K562 (cell line): ENCODE measurements at regions not wholly inside any gene's neighbourhood (a gene's known extent, or its start where the extent isn't known, plus 50 kb on each side); places are given as distances from the start of the nearest gene placed in this dataset.

Experiments
- ATAC-seq: fragments of 200-7000 bp; cut with Tn5 transposase; 3 replicates; pipeline ENCODE4 v1.9.1; 2020; ENCODE audit warnings: moderate library complexity
- BruUV-seq: library from RNA; stranded (reverse); fragments of 400-500 nt; replicated peaks from 2 replicates; lab custom pipeline; 2021; lab: Mats Ljungman, UMichigan
- CTCF ChIA-PET: fragments of 300-600 bp; formaldehyde crosslinking; extraction: SDS; loops from one replicate; lab custom pipeline; 2021; ENCODE audit warnings: low intra/inter-chr PET ratio; lab: Yijun Ruan, JAX
- POLR2A ChIA-PET: fragments of 300-600, 350-650 bp; sonication (Branson Sonifier 250); formaldehyde crosslinking; extraction: SDS; loops from one replicate; lab custom pipeline; 2021; ENCODE audit warnings: antibody characterized with exemption, inconsistent platforms; lab: Yijun Ruan, JAX
- DNase-seq, 4 experiments: peaks; one replicate each; pipeline versions ENCODE4 v3.0.0 to v3.0.0-alpha.2; 2011 to 2018; ENCODE audit warnings: low spot score in 3 of 4, mixed read lengths in 3 of 4; ENCODE audit errors: extremely low read depth in 1 of 4
- FAIRE-seq: peaks from 2 replicates; lab custom pipeline; 2011; peaks lifted over from hg19 to GRCh38; lab: Jason Lieb, UNC
- H2AFZ ChIP-seq: 2 replicates; pipeline ENCODE4 v1.6.0; 2011; ENCODE audit warnings: low read depth, low read length, control low read depth, inconsistent platforms
- H3K27ac ChIP-seq: fragments of 200-600 bp; 3 replicates; pipeline ENCODE4 v1.8.0; 2011; ENCODE audit warnings: low read depth, mild to moderate bottlenecking, control low read depth, inconsistent platforms, low read length, moderate library complexity, mixed read lengths; ENCODE audit errors: extremely low read depth
- H3K27me3 ChIP-seq, 2 experiments: fragments of 300-600 bp in 1 of 2; 2 replicates in 1 of 2; 3 replicates in 1 of 2; pipeline versions ENCODE4 v1.6.0 to v1.8.0; 2011; ENCODE audit warnings: inconsistent platforms in 2 of 2, low read length in 2 of 2, mild to moderate bottlenecking in 1 of 2, mixed read lengths in 1 of 2, moderate library complexity in 1 of 2; ENCODE audit not compliant: control insufficient read depth in 2 of 2, insufficient read depth in 2 of 2
- H3K36me3 ChIP-seq: fragments of 300-600 bp; 3 replicates; pipeline ENCODE4 v1.8.0; 2011; ENCODE audit warnings: mild to moderate bottlenecking, low read length, inconsistent platforms; ENCODE audit not compliant: control insufficient read depth, insufficient read depth
- H3K4me1 ChIP-seq, 2 experiments: fragments of 200-600 bp in 1 of 2; replicated peaks in 1 of 2; 2 replicates in 1 of 2; 3 replicates in 1 of 2; pipeline versions ENCODE4 v1.5.1 to v1.8.0; 2011; ENCODE audit warnings: inconsistent platforms in 2 of 2, low read length in 2 of 2, mild to moderate bottlenecking in 1 of 2, mixed read lengths in 1 of 2, moderate library complexity in 1 of 2; ENCODE audit not compliant: control insufficient read depth in 2 of 2, insufficient read depth in 2 of 2
- H3K4me2 ChIP-seq: 2 replicates; pipeline ENCODE4 v1.6.1; 2011; ENCODE audit warnings: low read length, control low read depth, inconsistent platforms, mixed read lengths; ENCODE audit not compliant: insufficient read depth
- H3K4me3 ChIP-seq: fragments of 200-600 bp; sonication (generic), shearing (Covaris generic); 2 replicates; pipeline ENCODE4 v1.5.1; 2016; ENCODE audit warnings: control low read depth, inconsistent platforms
- H3K79me2 ChIP-seq: fragments of 200-600 bp; 3 replicates; pipeline ENCODE4 v1.8.0; 2011; ENCODE audit warnings: low read length, inconsistent platforms; ENCODE audit not compliant: control insufficient read depth, insufficient read depth
- H3K9ac ChIP-seq, 2 experiments: 2 replicates each; pipeline versions ENCODE4 v1.6.0 to v1.6.1; 2011; ENCODE audit warnings: low read depth in 2 of 2, low read length in 2 of 2, control low read depth in 1 of 2, inconsistent platforms in 1 of 2, mild to moderate bottlenecking in 1 of 2, mixed read lengths in 1 of 2; ENCODE audit not compliant: insufficient read depth in 1 of 2
- H3K9me1 ChIP-seq: one replicate; pipeline ENCODE4 v1.6.0; 2011; ENCODE audit warnings: inconsistent platforms, mild to moderate bottlenecking, low read length, moderate library complexity; ENCODE audit not compliant: control insufficient read depth, insufficient read depth
- H3K9me3 ChIP-seq: replicated peaks from 2 replicates; pipeline ENCODE4 v1.5.1; 2011; ENCODE audit warnings: low read depth, low read length, inconsistent platforms; ENCODE audit not compliant: control insufficient read depth, insufficient read depth
- H4K20me1 ChIP-seq: replicated peaks from 2 replicates; pipeline ENCODE4 v1.6.1; 2011; ENCODE audit warnings: low read length, inconsistent platforms, mixed read lengths; ENCODE audit not compliant: control insufficient read depth, insufficient read depth
- C11orf30 ChIP-seq: fragments of 450-650 bp; IDR thresholded peaks from 2 replicates; pipeline ENCODE4 v1.6.1; 2016; ENCODE audit warnings: low read depth, mild to moderate bottlenecking
- CAMTA2 ChIP-seq: fragments of 250-450 bp; sonication (Bioruptor Pico); conservative IDR thresholded peaks from 2 replicates; pipeline ENCODE4 v1.5.1; 2022
- CBX5 ChIP-seq: IDR thresholded peaks from 2 replicates; pipeline ENCODE4 v1.6.1; 2014; ENCODE audit warnings: low read depth, borderline replicate concordance
- CC2D1A ChIP-seq: fragments of 450-650 bp; IDR thresholded peaks from 2 replicates; pipeline ENCODE4 v1.6.1; 2017; ENCODE audit warnings: mild to moderate bottlenecking
- CCAR2 ChIP-seq: fragments of 200-400 bp; formaldehyde crosslinking; IDR thresholded peaks from 2 replicates; pipeline ENCODE4 v1.6.1; 2017; ENCODE audit warnings: mild to moderate bottlenecking, low read depth, low read length
- CEBPB ChIP-seq: fragments of 450-650 bp; IDR thresholded peaks from 2 replicates; pipeline ENCODE4 v1.6.1; 2016; ENCODE audit warnings: missing genetic modification characterization, missing compliant biosample characterization
- CREB3L1 ChIP-seq: fragments of 450-650 bp; IDR thresholded peaks from 2 replicates; pipeline ENCODE4 v1.6.1; 2014; ENCODE audit warnings: low read depth, mild to moderate bottlenecking, moderate library complexity, borderline replicate concordance
- HDAC1 ChIP-seq, 2 experiments: fragments of 450-650 bp; IDR thresholded peaks; 2 replicates each; pipeline ENCODE4 v1.6.1; 2016 to 2017; ENCODE audit warnings: inconsistent platforms in 1 of 2, mild to moderate bottlenecking in 1 of 2, moderate library complexity in 1 of 2
- HMG20A ChIP-seq: fragments of 450-650 bp; formaldehyde crosslinking; conservative IDR thresholded peaks from 2 replicates; pipeline ENCODE4 v1.4.0; 2020; ENCODE audit warnings: mild to moderate bottlenecking, mixed read lengths
- NCOA2 ChIP-seq, 2 experiments: fragments of 450-650 bp; IDR thresholded peaks; 2 replicates each; pipeline ENCODE4 v1.6.1; 2018; ENCODE audit warnings: mild to moderate bottlenecking in 2 of 2, moderate library complexity in 1 of 2; ENCODE audit not compliant: partially characterized antibody in 2 of 2
- STAT5B ChIP-seq: fragments of 250-450 bp; sonication (Bioruptor Pico); IDR thresholded peaks from 2 replicates; pipeline ENCODE4 v1.8.0; 2021; ENCODE audit warnings: mild to moderate bottlenecking, inconsistent platforms
- TAF15 ChIP-seq: fragments of 200-400 bp; formaldehyde crosslinking; IDR thresholded peaks from 2 replicates; pipeline ENCODE4 v1.6.1; 2017; ENCODE audit warnings: mild to moderate bottlenecking, low read depth, low read length, moderate library complexity
- TSC22D4 ChIP-seq: fragments of 450-650 bp; IDR thresholded peaks from 2 replicates; pipeline ENCODE4 v1.6.1; 2016; ENCODE audit warnings: missing genetic modification characterization, missing biosample characterization, control low read depth
- ZNF217 ChIP-seq: sonication (generic); formaldehyde crosslinking; IDR thresholded peaks from 2 replicates; pipeline ENCODE4 v1.8.0; 2022; ENCODE audit warnings: mild to moderate bottlenecking, missing genetic modification reagents
- ZNF318 ChIP-seq, 2 experiments: fragments of 450-650 bp; IDR thresholded peaks; 2 replicates each; pipeline ENCODE4 v1.6.1; 2016; ENCODE audit warnings: mild to moderate bottlenecking in 2 of 2, borderline replicate concordance in 1 of 2, low read depth in 1 of 2, moderate library complexity in 1 of 2
- ZNF75A ChIP-seq: fragments of 450-650 bp; formaldehyde crosslinking; IDR thresholded peaks from 2 replicates; pipeline ENCODE4 v1.4.0; 2020; ENCODE audit warnings: mild to moderate bottlenecking
- ZNF76 ChIP-seq: fragments of 250-450 bp; sonication (Bioruptor Pico); IDR thresholded peaks from 2 replicates; pipeline ENCODE4 v1.4.0; 2020; ENCODE audit warnings: mild to moderate bottlenecking, moderate library complexity, borderline replicate concordance
- in situ Hi-C: fragments of 300-500 bp; cut with MboI; formaldehyde crosslinking; loops from 4 replicates; pipeline ENCODE4 v1.15.0; 2018; ENCODE audit warnings: inconsistent platforms, mixed read lengths
- intact Hi-C: fragments of 100-400 bp; cut with micrococcal nuclease; formaldehyde crosslinking; loops from 2 replicates; pipeline ENCODE4 v1.14.2; 2022

- no peak for ATAC-seq
- Histone ChIP-seq H3K9me3 (no peaks in the 10 kb centered on the region; the same call in 1 of the 2 replicates), H3K36me3 (no peaks in the 10 kb centered on the region), H3K27ac (no peak overlapping the region), H3K4me1 (no peaks in the 10 kb centered on the region), H3K9me1 (no peaks in the 10 kb centered on the region), H2AFZ (no peak overlapping the region), H4K20me1 (no peaks in the 10 kb centered on the region), H3K79me2 (no peaks in the 10 kb centered on the region), H3K4me2 (no peak overlapping the region), H3K4me3 (no peak overlapping the region), H3K9ac (no peak overlapping the region), H3K27me3 (no peaks in the 10 kb centered on the region)
- no peak for DNase-seq
- no TSS peak for BruUV-seq
- intact Hi-C loops (no loop called here), in situ Hi-C loops (no loop called here)
- FAIRE-seq = no peak
- CTCF ChIA-PET = no interaction called here
- POLR2A ChIA-PET = no interaction called here
- TF ChIP-seq TAF15 (no peak), STAT5B (CRISPR knock-in tag) (no peak), HDAC1 (IDR thresholded peaks at IDR 0.05) (no peak), C11orf30 (no peak), TSC22D4 (tag) (no peak), HMG20A (CRISPR knock-in tag) (no peak), ZNF76 (CRISPR knock-in tag) (no peak), CBX5 (no peak), CCAR2 (no peak), ZNF318 (IDR thresholded peaks at IDR 0.05; ENCODE audit: borderline replicate concordance in 1 of 2, low read depth in 1 of 2) (no peak), CEBPB (tag) (no peak), CC2D1A (no peak), CREB3L1 (no peak), ZNF217 (CRISPR knock-in tag) (no peak), NCOA2 (IDR thresholded peaks at IDR 0.05; ENCODE audit: partially characterized antibody in 2 of 2) (no peak), CAMTA2 (no peak), ZNF75A (CRISPR knock-in tag) (no peak)
Observed at GRCh38 chr6:92715991-92716390, 703.4 kb downstream of the EPHA7 start.
